ENCODE measurements at regions not wholly inside any gene's neighbourhood (a gene's known extent, or its start where the extent isn't known, plus 50 kb on each side); places are given as distances from the start of the nearest gene placed in this dataset.

GRCh38 chr5:28880936-28881335 lies 1842.5 kb upstream of the CDH9 start (continued):
- no peak for TF ChIP-seq ETS1 (IDR thresholded peaks at IDR 0.05)
- TF ChIP-seq ZNF114 (CRISPR knock-in tag; IDR thresholded peaks at IDR 0.05): no peak
- no peak for TF ChIP-seq ZNF331 (CRISPR knock-in tag; IDR thresholded peaks at IDR 0.05; ENCODE audit: low read depth)
- no peak for TF ChIP-seq CTCF (conservative IDR thresholded peaks at IDR 0.05; ENCODE audit: low read depth in 2 of 2)
- no peak for TF ChIP-seq NANOG (IDR thresholded peaks at IDR 0.05; ENCODE audit: borderline replicate concordance)

- no peak overlapping the region for H3K27ac ChIP-seq (ENCODE audit: low read depth)
- no peaks in the 10 kb centered on the region for H3K4me1 ChIP-seq (ENCODE audit: insufficient read depth)
- no peak for DNase-seq (ENCODE audit: low spot score)
- Mint-ChIP-seq H3K9me3 (no peaks in the 10 kb centered on the region), H3K4me3 (no peak overlapping the region), H3K4me1 (no peaks in the 10 kb centered on the region), H3K36me3 (ENCODE audit: low read depth) (no peaks in the 10 kb centered on the region), H3K27me3 (ENCODE audit: insufficient read depth, low read depth, poor library complexity) (no peaks in the 10 kb centered on the region), H3K27ac (no peak overlapping the region)
- no peaks in the 10 kb centered on the region for H3F3A ChIP-seq (replicated peaks; ENCODE audit: low read depth)
- no peaks in the 10 kb centered on the region for H4K20me1 ChIP-seq (replicated peaks; ENCODE audit: insufficient read depth)
- no peak overlapping the region for H3K4me2 ChIP-seq
- no peaks in the 10 kb centered on the region; the same call in 1 of the 2 replicates for H3K9me2 ChIP-seq (ENCODE audit: insufficient read depth)
- no peak for ATAC-seq
- no peaks in the 10 kb centered on the region for H3K27me3 ChIP-seq (ENCODE audit: insufficient read depth)
- no peaks in the 10 kb centered on the region for H3K36me3 ChIP-seq (ENCODE audit: insufficient read depth)
- no peak overlapping the region for H2AFZ ChIP-seq
- H3K4me3 ChIP-seq: no peak overlapping the region
- no peaks in the 10 kb centered on the region for H3K79me2 ChIP-seq (replicated peaks; ENCODE audit: insufficient read depth)
- TF ChIP-seq NANOG (IDR thresholded peaks at IDR 0.05; ENCODE audit: borderline replicate concordance) (no peak), CREB1 (CRISPR knock-in tag; IDR thresholded peaks at IDR 0.05; ENCODE audit: low read depth) (no peak), ZNF114 (CRISPR knock-in tag; IDR thresholded peaks at IDR 0.05) (no peak), JUNB (IDR thresholded peaks at IDR 0.05; ENCODE audit: unreplicated experiment) (no peak), ZNF462 (CRISPR knock-in tag; IDR thresholded peaks at IDR 0.05) (no peak), CTCF (conservative IDR thresholded peaks at IDR 0.05; ENCODE audit: low read depth in 2 of 2) (no peak), REST (IDR thresholded peaks at IDR 0.05; ENCODE audit: unreplicated experiment) (no peak), ZNF331 (CRISPR knock-in tag; IDR thresholded peaks at IDR 0.05; ENCODE audit: low read depth) (no peak), POLR2AphosphoS5 (IDR thresholded peaks at IDR 0.05; ENCODE audit: low read depth) (no peak)
These were observed 1838.7 kb upstream of the CDH9 start for GRCh38 chr5:28877050-28877449.

All from GM23338 (cell line).